ENCODE measurements at regions not wholly inside any gene's neighbourhood (a gene's known extent, or its start where the extent isn't known, plus 50 kb on each side); places are given as distances from the start of the nearest gene placed in this dataset.

DNA sequence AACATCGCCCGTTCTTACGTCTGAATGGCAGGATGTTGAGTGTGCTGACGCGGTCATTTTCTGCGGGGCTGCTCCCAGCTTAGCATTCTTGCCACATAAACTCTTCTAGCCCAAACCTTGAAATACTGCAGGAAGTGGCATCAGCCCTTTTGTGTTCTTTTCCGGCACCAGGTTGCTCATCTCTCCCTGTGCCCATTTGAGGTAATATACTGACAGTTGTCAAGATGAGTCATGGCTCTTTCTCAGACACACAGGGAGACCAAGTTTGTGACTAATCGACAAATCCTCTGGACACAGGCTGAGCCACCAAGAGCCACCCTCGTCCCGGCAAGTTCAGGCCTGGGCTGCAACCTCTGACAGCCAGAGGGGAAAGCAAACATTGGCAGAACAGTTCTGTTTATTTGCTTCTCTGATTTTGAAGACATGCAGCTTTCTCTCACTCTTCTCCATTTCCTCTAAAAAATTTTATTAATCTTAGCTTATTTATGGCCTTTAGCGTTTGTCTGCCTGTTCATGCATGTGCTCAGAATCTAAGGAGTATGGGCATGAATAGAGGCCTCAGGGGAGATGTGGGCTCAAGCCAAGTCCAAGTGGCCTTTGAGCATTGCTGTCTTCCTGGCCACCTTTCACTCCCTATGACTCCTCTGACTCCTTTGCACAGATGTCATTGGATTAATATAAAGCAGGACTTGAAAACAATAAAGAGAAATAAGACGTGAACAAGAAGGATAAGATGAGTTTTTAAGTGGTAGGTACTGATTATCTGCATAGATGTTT is 328.2 kb upstream of the JAG1 start:
- no peak for DNase-seq

DNA sequence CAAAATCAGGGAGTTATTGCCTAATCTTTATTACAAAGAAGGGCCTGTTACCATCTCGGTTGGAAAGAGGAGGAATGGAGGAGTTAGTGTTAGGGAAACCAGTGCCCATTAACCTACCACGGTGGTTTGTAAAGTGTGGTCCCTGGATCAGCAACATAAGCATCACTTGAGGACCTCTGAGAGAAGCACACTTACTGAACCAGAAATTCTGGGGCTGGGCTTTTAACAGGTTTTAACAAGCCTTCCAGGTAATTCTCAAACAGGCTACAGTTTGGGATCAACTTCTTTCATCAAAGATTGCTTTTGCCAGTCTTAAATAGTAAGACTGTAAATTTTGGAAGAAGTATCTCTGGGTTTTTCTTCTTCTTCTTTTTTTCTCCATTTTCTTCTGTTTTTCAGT is 329.5 kb upstream of the JAG1 start:
- no peak for DNase-seq

DNA sequence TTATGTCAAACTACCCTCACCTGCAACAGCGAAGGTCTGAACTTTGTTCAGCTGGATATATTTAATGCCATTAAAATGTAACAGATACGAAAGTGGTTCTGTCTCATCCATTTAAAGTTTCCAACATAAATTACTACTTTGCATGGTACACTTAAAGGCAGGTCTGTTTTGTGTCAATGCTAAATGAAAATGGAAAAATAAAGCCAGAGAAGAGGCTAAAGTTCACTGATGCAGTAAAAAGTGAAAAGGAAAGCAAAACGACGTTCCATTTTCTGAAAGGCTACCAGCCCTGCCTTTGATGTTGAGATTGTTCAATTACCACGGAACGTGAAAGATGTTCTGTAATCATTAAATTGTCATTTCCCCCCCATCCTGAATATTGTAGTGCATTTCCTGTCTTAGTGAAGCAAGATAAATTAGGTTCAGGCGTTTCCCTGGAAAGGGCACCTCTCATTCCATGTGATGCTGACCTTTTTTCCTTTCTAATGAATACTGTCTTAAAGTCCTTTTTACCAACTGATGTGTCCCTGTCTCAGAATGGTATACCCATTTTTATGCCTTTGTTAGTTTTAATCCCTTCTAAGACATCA is 334.7 kb upstream of the JAG1 start:
- DNase-seq = no peak

DNA sequence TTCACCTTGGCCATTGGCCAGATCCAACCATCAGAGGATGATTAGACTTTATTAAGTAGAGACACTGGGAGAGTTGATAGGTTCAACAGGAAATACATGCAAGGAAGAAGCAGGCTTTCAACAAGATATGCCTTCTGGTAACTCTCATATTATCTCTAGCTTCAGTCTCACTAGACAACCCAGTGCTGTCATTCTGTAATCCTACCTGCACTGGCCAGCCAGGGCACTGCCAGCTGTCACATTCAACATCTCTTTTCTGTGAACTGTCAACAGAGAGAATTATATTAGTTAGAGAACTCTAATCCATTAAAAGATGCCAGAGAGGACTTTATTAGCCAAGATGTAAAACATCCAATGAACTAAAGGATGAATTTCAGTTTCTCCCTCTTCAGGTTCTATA is 337.9 kb upstream of the JAG1 start:
- no peak for DNase-seq

DNA sequence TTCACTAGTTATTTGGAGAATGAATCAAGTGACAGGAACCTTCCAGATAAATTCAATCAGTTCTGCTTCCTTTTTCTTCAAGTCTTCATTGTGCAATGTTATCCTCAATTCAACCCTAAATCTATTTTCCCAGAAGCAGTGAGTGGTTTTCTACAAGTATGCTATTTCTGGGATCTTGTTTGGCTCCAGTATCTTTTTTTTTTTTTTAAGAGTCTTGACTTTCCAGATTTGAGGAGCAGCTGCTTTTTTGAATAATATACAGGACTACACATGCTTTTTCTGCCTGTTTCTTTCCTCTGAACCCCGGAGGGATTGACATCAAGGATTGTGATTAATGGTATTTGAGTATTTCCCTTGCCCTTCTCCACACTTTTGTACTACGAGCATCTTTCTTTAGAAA is 339.2 kb upstream of the JAG1 start:
- no peak for DNase-seq

DNA sequence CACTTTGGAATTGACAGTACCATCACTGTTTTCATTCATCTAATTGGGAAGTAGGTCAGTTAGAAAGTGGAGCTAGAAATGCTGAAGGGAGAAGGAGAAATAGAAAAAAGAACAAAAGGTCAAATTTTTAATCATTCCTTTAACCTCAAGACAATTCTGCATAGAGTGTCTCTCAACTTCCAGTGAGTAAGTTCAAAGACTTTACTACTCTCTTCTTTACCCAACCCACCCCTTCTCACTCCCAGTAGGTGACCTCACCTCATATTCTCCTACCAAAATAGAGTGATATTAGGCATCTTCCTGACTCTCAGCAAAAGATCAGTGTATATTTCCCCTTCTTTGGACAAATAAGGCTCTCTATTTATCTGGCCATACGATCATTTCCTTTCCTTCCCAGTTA is 340.0 kb upstream of the JAG1 start:
- DNase-seq = no peak

DNA sequence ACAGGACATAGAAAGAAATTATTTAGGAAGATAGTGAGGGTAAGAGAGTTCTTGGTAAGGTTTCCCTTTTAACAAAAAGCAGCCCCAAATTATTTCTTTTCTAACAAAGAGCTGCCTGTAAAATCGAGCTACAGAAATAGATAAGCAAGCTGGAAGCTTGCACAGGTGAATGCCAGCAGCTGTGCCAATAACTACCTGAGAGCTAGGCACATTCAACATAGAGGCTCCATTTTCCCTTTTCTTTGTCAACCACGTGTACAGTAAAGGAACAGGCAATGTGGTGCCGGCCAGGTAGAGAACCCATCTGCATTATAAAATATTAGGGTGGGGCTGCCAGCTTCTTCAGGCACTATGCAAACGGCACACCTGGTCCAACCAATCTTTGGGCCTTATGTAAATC is 341.6 kb upstream of the JAG1 start:
- DNase-seq = no peak

DNA sequence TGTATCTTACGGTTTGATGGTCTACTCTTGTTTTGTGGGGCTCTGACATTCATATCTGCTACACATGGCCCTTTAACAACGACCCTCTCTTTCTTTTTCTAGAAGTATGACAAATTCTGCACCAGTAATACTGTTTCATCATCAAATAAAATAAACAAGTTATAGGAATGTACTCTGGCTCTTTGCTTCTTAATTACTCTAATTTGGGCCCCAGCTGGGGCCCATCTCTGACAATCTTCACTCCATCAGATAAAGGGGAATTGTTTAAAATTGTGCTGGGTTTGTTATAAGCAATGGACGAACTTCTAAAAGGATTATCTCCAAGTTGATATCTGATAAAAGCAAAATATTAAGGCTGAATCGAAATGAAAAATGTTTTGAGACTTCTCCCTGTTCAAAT is 343.6 kb upstream of the JAG1 start:
- DNase-seq = no peak

DNA sequence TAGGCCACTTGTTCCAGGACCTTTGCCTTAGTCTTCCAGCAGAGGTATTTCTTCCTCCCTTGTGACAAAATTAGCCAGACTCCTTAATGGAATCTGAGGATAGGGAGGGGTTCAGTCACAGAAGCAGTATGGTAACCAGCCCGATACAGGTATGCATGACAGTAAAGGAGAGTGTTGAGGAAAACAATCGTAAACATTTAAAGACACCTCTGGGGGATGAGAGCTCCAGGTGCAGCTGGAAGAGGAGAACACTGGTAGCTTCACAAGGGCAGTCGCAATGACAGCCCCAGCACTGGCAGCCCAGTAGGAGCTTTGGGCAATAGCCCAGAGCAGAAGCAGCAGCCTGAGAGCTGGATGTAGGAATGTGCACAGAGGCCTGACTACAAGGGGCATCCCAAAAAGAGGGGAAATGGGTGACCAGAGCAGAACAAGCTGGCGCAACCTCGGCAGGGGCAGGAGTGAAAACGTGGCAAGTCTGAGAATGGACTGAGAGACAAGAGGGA is 344.9 kb upstream of the JAG1 start:
- no peak for DNase-seq

DNA sequence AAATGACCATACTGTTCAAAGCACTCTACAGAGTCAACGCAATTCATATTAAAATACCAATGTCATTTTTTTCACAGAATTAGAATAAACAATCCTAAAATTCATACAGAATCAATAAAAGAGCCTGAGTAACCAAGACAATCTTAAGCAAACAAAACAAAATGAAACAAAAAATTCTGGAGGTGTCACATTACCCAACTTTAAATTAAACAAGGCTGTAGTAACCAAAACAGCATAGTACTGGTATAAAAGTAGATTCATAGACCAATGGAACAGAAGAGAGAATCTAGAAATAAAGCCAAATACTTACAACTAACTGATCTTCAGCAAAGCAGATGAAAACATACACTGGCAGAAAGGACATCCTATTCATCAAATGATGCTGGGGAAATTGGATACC is 346.9 kb upstream of the JAG1 start:
- DNase-seq = no peak

DNA sequence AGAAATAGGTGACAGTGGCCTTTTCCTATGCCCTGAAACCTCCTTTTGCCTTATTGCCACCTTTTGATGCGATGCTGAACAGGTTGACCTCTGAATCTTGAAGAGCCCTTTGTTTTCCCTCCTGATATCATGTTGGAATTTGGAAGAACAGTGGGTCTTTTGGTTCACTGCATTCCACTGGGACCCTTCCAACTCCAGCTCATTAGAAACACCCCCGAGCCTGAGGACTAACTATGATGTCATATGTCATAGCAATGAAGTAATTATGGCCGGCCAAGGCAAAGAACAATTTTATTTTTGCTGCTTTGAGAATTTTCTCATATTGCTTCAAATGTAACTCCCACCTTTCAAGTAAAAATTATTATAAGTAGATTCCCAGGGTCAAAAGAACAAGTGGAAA is 353.4 kb upstream of the JAG1 start:
- DNase-seq = no peak

DNA sequence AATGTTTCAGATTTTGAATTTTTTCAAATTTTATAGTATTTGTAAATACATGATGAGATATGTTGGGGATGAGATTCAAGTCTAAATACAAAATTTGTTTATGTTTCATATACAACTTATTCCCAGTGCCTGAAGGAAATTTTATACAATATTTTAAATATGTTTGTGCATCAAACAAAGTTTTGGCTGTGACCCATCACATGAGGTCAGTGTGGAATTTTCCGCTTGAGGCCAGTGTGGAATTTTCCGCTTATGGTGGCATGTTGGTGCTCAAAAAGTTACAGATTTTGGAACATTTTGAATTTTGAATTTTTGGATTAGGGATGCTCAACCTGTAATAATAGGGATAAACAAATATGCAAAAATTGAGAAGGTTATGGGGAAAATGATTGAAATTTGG is 356.6 kb upstream of the JAG1 start:
- no peak for DNase-seq

DNA sequence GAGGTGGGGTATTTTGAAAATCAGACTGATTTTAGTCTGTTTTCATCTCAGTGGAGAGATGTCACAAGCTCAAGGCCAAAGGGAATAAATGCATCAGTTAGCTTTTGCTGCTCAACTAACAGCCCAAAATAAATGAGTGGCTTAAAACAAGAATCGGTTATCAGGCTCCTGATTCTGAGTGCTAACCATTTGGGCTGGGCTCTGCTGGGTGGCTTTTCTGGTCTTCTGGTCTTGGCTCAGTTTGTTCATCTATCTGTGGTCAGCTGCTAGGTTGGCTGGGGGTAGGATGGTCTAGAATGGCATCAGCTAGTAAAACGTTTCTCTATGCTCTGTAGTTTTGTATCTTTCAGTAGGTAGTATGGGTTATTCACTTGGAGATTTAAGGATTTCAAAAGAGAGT is 357.5 kb upstream of the JAG1 start:
- DNase-seq = no peak

DNA sequence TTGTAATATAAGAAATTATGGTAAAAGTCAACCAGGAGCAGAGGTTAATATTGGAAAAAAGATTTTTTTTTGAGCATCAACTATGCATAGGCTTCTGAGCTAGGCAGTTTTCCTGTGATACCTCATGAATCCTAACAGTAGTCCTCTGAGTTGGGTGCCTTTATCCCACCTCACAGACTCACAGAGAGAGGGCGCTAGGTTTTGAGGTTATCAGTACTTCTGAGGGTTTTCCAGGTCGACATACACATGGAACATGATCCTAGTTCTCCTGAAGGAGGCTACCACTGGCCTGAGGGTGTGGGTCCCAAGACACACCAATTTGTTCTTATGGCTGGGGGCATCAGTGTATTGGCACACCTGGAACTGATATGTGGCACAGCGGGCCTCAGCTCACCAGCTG is 358.8 kb upstream of the JAG1 start:
- no peak for DNase-seq

DNA sequence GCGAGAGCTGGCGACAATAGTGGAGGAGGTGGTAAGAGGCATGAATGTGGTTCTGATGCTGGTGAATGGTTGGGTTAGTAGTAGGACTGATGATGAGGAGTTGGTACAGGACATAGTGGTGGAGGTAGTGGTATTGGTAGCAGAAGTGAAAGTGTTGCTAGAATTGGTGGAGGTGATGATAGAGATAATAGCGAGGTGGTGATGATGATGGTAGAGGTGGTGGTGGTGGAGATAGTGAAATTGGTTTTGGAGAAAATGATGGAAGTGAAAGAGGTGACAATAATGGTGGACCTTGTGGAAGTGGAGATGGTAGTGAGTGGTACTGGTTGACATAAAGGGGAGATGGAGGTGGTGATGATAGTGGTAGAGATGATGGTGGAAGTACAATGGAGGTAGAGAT is 360.2 kb upstream of the JAG1 start:
- no peak for DNase-seq

DNA sequence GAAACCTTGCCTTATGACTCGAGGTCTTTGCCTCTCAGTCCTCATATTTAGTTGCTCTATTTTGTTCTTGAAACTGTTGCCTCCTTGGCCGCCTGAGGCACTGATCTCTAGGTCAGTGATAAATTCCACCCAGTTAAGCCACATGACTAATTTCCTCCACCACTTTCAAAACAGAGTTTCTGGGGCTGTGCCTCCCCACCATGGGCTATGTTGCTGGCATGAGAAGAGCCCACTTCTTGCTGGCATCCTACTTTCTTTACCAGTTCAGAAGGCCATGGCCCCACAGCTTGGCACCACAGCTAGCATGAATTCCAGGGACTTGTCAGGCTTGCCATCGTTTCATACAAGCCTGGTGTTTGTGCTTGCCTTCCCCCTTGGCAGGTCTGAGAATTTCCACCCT is 361.4 kb upstream of the JAG1 start:
- no peak for DNase-seq

DNA sequence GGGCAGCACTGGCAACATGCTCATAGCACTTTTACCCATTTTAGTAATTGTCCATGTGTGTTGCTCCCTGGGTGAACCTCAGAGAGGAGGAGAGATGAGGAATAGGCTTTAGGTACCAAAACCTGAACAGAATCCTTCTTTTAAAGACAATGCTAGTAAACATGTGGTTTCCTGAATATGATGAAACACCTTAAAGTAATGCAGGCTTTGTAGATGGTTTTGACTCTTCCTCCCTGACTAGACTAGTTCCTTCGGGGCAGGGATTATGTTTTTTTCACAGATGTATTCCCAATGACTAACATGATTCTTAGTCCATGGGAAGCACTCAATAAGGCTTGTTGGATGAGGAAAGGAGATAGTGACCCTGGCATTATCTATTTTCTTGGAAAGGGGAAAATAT is 367.6 kb upstream of the JAG1 start:
- no peak for DNase-seq

DNA sequence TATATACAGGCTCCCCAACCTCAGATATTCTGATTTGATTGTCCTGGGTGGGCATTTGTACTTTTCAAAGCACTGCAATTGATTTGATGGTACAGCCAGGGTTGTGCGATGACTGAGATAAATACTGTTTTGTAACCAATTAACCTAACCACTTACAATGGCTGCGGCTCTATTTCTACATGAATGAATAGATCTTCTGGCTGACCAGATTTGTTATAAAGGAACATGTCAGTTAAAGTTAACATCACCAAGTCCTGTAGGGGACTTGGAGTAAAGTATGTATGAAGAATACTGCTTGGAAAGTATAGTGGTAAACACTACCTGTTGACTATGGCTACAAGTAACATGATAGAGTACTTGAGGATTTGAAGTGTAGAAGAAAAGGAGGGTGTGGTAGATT is 369.2 kb upstream of the JAG1 start:
- no peak for DNase-seq

DNA sequence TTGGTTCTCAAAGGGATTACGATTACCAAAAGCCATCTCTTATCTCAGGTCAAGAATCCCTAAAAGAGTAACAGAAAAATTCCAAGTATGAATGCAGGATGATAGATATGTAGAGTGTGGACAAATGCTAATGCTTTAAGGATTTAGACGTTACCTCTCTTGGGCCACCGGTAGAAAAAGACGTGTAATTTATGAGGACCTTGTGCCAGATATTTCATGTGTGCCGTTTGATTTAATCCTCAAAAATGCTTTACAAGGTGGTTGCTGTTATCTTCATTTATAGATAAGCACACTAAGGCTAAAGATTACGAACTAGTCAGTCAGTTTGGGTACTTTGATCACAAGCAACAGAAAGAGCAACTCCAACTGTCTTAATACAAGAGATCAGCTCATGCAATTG is 370.8 kb upstream of the JAG1 start:
- no peak for DNase-seq

DNA sequence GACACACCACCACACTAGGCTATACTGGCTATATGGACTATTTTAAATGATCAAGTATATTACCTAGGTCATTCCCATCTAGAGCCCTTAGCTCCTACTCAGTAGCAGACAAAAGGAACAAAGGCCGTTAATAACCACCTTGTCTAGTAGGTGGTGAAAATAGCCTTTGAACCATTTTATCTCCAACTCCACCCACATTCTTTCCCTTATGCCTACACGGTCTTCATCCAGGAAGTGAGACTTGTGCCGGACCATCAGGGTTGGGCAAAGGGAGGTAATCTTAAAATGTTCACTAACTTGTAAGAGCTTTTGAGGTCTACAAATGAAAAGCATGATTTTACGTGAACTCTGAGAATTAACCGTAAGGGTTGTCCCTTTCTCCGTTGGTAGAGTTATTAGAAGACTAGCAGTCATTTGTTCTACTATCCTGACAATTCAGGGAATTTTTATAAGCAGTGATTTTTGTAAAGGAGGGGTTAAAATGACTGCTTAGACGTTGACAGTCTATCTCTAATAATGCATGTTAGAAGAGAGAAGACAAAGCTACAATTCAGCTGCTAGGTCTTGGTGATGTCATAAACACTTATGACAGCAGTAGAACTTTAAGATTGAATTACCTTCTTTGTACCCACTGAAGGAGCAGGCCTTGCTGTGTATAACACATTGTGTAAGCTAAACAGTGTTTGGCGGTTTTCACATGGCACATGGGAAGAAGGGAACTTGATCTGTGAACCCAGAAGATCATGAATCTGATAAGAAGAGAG is 371.8 kb upstream of the JAG1 start:
- DNase-seq = no peak

DNA sequence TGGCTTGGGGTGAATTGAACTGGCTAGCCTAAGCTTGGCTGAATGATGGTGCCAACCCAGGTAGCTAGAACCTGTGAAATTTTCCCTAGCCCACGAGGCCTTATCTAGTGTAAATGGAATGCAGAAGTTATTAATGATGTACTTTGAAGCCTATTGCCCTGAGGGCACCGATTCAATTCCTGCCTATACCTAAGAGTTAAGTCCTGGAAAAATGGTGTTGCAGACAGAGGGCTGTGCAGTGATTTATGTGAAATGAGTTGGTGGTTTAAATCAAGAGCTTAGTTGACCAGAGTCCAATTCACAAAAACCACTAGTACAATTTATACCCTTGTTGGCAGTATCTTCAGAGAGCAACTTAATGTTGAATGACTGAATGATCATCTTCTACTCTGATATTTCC is 373.8 kb upstream of the JAG1 start:
- DNase-seq = no peak

DNA sequence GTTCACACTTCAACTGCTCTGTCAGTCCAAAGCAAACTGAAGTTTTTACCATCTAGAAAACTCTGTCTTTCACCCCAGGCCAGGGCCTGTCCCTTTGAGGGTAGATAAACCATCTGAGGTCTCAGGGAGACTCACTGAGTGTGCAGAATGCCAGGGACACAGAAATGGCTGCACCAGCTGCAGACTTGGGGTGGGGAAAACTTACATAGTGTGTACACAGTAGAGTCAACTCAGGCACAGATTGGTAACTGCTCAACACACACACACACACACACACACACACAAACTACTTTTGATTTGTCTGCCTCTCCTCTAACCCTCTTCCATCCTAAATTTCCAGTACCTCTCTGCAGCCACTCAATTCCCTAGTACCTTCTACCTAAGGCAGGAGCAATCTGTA is 374.9 kb upstream of the JAG1 start:
- no peak for DNase-seq

DNA sequence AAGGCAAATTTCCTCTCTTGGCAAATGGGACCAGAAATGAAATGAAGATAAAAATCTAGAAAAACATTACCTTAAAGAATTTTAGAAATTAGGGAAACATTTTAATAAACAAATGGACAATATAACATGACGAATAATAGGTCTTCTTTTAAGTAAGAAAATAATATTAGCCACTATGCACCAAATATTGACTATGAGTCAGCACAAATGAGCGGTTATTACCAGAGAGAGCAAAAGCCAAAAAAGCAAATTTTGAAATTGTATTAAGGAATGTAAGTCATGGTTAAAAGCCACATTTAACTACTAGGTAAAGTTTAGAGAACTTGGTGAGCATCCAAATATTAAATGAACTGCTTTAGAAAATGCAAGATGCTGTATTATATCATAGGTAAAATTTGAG is 376.6 kb upstream of the JAG1 start:
- no peak for DNase-seq

DNA sequence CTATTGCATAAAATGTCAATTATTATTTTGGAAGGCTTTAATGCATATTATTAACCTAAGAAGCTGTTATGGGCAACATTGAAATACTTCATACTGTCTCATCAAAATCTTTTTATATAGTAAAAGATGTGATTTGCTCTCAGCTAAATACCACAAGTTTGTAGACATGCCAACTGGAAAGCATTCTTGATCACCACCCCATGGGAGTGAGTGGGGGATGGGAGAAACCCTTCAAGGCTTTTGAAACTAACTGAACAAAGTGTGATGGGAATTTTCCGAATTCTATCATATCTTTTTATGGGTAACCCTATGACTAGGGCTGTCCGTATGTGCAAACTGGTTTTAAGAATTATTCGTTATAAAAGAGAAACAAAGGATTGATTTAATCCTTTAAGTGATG is 377.3 kb upstream of the JAG1 start:
- DNase-seq = no peak
